Tibial artery (tissue), 4 donors: ENCODE measurements at regions not wholly inside any gene's neighbourhood (a gene's known extent, or its start where the extent isn't known, plus 50 kb on each side); places are given as distances from the start of the nearest gene placed in this dataset.

Source experiments
- DNase-seq, 2 donors: peaks; one replicate each; pipeline ENCODE4 v3.0.0-alpha.2; 2019
- H3K27ac ChIP-seq, 2 donors: fragments of 200-600 bp; sonication (generic) in 1 of 2; 1 replicate in 1 of 2; 2 replicates in 1 of 2; pipeline ENCODE4 v1.5.1; 2018 to 2019; ENCODE audit warnings: mild to moderate bottlenecking in 1 of 2
- H3K27me3 ChIP-seq, 2 donors: fragments of 200-600 bp; sonication (generic) in 1 of 2; one replicate each; pipeline versions ENCODE4 v1.5.1 to v1.6.0; 2016 to 2019
- H3K36me3 ChIP-seq, 3 donors: fragments of 200-600 bp; sonication (generic) in 2 of 3; one replicate each; pipeline ENCODE4 v1.5.1; 2016 to 2019; ENCODE audit warnings: mild to moderate bottlenecking in 2 of 3
- H3K4me1 ChIP-seq, 4 donors: fragments of 200-600 bp; sonication (generic) in 2 of 4; 1 replicate in 3 of 4; 2 replicates in 1 of 4; pipeline ENCODE4 v1.5.1; 2016 to 2019
- H3K4me3 ChIP-seq, 2 donors: fragments of 200-600 bp; sonication (generic) in 1 of 2; 1 replicate in 1 of 2; 2 replicates in 1 of 2; pipeline ENCODE4 v1.5.1; 2018 to 2019; ENCODE audit warnings: mild to moderate bottlenecking in 2 of 2
- H3K9me3 ChIP-seq, 3 donors: fragments of 200-600 bp; sonication (generic) in 1 of 3; one replicate each; pipeline ENCODE4 v1.5.1; 2016 to 2019
- intact Hi-C: fragments of 100-400 bp; cut with DNase I; formaldehyde crosslinking; loops from one replicate; pipeline ENCODE4 v1.15.0; 2023; ENCODE audit warnings: low total_unique reads
- TF ChIP-seq, protein P1 (sequence below), 2 experiments: fragments of 200-600 bp in 1 of 2; fragments of 450-650 bp in 1 of 2; IDR thresholded peaks; one replicate each; pipeline ENCODE4 v1.5.1; 2017 to 2019; ENCODE audit warnings: antibody characterized with exemption in 2 of 2, mild to moderate bottlenecking in 1 of 2, moderate library complexity in 1 of 2

DNA sequence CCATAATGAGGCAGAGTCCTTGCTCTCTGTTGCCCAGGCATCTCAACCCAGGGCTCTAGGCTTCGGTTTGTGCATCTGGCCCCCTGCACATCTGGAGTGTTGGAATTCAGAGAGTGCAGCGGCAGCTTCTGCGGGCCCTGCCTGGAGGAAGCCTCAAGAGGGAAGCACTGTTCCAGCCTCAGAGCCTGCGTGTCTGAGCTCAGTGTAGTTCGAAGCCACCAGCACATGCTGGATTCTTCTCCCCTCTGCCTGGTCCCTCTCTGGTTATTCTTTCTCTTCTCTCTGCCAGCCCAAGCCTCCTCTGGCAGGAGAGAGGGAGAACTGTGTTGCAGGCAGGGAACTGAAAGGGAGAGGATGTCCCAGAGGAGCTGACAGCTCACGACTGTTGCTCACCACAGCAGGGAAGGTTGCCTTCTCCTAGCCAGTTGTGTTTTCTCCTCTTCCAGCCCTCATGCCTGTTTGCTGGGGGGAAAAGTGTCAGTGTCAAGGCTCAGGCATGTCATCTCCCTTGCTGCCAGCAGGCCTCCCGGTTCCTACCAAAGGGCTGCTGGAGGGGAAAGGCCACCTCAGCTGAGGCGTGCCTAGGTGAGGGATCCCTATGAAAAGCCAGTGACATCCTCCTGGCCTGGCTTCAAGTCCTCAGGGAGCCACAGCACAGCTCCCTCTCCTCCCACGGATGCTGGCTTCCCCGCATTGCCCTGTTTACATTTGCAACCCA, 126.0 kb upstream of the LRFN2 start:
- no peaks in the 10 kb centered on the region for H3K27me3 ChIP-seq
- H3K36me3 ChIP-seq: no peaks in the 10 kb centered on the region
- H3K27ac ChIP-seq: no peak overlapping the region
- H3K4me1 ChIP-seq: peaks cover 0 to 7% (median 0%) of the 10 kb centered on the region in 4 donors
- no peak overlapping the region for H3K4me3 ChIP-seq
- no peaks in the 10 kb centered on the region for H3K9me3 ChIP-seq
- DNase-seq: no peak
- intact Hi-C loops: no loop called here
- TF ChIP-seq, protein P1, sequence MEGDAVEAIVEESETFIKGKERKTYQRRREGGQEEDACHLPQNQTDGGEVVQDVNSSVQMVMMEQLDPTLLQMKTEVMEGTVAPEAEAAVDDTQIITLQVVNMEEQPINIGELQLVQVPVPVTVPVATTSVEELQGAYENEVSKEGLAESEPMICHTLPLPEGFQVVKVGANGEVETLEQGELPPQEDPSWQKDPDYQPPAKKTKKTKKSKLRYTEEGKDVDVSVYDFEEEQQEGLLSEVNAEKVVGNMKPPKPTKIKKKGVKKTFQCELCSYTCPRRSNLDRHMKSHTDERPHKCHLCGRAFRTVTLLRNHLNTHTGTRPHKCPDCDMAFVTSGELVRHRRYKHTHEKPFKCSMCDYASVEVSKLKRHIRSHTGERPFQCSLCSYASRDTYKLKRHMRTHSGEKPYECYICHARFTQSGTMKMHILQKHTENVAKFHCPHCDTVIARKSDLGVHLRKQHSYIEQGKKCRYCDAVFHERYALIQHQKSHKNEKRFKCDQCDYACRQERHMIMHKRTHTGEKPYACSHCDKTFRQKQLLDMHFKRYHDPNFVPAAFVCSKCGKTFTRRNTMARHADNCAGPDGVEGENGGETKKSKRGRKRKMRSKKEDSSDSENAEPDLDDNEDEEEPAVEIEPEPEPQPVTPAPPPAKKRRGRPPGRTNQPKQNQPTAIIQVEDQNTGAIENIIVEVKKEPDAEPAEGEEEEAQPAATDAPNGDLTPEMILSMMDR (IDR thresholded peaks at IDR 0.05): no peak

DNA sequence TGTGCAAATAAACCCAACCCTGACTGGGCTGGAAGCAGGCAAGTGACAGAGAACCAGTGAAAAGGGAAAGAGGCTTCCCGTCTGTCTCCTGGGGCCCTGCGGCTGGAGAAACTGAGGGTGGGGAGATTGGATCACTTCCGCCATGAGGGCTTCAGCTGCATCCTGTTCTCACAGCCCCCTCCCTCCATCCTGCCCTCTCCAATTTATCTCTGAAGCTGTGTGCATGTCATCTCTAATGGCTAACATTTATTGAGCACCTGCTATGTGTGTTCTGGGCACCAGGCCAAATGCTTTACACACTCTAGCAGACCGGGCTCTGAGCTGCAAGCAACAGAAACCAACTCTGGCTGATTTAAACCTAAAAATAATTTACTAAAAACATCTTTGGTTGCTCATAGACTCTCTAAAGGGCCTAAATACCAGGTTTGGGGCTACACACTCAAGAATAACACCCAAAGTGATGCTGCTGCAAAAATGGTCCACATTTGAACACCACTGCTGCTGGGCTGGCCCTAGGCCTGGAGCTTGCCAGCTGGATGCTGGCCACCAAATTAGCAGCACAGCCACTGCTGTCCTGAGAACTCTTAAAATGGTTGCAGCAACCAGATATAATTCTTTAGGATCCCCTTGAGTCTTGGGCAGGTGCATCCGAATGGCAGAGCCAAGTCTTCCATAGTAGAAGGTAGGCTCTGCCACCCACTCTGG, 123.6 kb upstream of the LRFN2 start:
- no peaks in the 10 kb centered on the region for H3K36me3 ChIP-seq
- TF ChIP-seq, protein P1 (IDR thresholded peaks at IDR 0.05): no peak

GRCh38 chr6:40708049-40708448, 120.9 kb upstream of the LRFN2 start:
- no peaks in the 10 kb centered on the region for H3K36me3 ChIP-seq
- no peak for DNase-seq
- H3K4me3 ChIP-seq: no peak overlapping the region
- intact Hi-C loops: no loop called here
- no peak overlapping the region for H3K27ac ChIP-seq
- TF ChIP-seq, protein P1 (IDR thresholded peaks at IDR 0.05): no peak
- H3K4me1 ChIP-seq: peaks cover 0 to 12% (median 0%) of the 10 kb centered on the region in 4 donors
- no peaks in the 10 kb centered on the region for H3K27me3 ChIP-seq
- H3K9me3 ChIP-seq: no peaks in the 10 kb centered on the region

More for the DNA sequence above, 123.6 kb upstream of the LRFN2 start:
- Histone ChIP-seq H3K4me1 (peaks cover 0 to 12% (median 0%) of the 10 kb centered on the region in 4 donors), H3K4me3 (no peak overlapping the region), H3K27ac (no peak overlapping the region), H3K27me3 (no peaks in the 10 kb centered on the region), H3K9me3 (no peaks in the 10 kb centered on the region)
- DNase-seq: no peak
- intact Hi-C loops: no loop called here

DNA sequence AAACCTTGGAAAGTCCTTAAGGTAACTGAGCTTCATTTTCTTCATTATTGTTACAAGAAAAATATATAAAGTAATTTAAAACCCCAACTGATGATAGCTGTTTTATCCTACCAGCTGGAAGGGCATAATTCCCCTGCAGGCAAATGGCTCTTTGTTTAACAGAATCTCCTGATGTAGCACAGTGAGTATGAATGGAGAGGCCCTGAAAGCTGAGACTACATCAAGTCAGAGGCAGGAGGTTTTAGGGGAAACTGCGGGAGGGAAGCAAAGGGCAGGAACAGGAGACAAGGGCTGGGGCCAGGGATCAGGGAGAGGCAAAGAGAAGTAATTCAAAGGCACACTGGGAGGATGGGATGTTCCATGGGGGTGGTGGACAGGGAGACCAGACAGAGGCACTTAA, 119.0 kb upstream of the LRFN2 start:
- Histone ChIP-seq H3K4me3 (no peak overlapping the region), H3K4me1 (peaks cover 0 to 12% (median 0%) of the 10 kb centered on the region in 4 donors), H3K9me3 (no peaks in the 10 kb centered on the region), H3K36me3 (no peaks in the 10 kb centered on the region), H3K27me3 (peaks cover 0 to 3% of the 10 kb centered on the region in 2 donors), H3K27ac (no peak overlapping the region)
- TF ChIP-seq, protein P1 (IDR thresholded peaks at IDR 0.05): no peak
- intact Hi-C loops: no loop called here
- no peak for DNase-seq

DNA sequence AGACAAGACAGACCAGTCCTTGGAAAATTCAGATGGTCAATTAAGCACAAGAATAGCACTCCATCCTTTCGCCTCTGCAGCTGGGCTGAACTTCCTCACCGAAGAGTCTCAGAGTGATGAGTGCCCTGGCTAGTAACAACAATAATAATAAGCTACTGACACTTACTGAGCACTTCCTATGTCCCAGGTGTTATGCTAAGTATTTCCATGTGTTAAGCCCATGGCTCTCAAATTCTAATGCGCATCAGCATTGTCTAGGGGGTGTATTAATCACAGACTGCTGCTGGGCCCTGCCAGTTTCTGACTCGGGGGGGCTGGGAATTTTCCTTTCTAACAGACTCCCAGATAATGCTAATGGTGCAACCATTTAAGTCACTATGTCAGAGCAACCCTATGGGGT, 118.2 kb upstream of the LRFN2 start:
- Histone ChIP-seq H3K4me1 (peaks cover 0 to 12% (median 0%) of the 10 kb centered on the region in 4 donors), H3K9me3 (no peaks in the 10 kb centered on the region), H3K27ac (no peak overlapping the region), H3K36me3 (no peaks in the 10 kb centered on the region), H3K4me3 (no peak overlapping the region), H3K27me3 (peaks cover 0 to 5% of the 10 kb centered on the region in 2 donors)
- TF ChIP-seq, protein P1 (IDR thresholded peaks at IDR 0.05): no peak
- intact Hi-C loops: no loop called here
- DNase-seq: no peak
